Liver (tissue), 8 donors: ENCODE measurements at regions not wholly inside any gene's neighbourhood (a gene's known extent, or its start where the extent isn't known, plus 50 kb on each side); places are given as distances from the start of the nearest gene placed in this dataset.

Experiments used
- DNase-seq: peaks from one replicate; pipeline ENCODE4 v3.0.0-alpha.2; 2017; ENCODE audit warnings: low spot score
- H3K27ac ChIP-seq, 2 donors: one replicate each; pipeline ENCODE4 v1.7.0; 2013; ENCODE audit warnings: inconsistent platforms in 2 of 2, low read length in 2 of 2, control low read depth in 1 of 2, low read depth in 1 of 2, mild to moderate bottlenecking in 1 of 2
- H3K27me3 ChIP-seq, 4 donors: one replicate each; pipeline versions ENCODE4 v1.6.1 to v1.7.0; 2013; ENCODE audit warnings: low read length in 3 of 4, inconsistent platforms in 1 of 4, mild to moderate bottlenecking in 1 of 4, moderate library complexity in 1 of 4; ENCODE audit not compliant: control insufficient read depth in 4 of 4, insufficient read depth in 4 of 4
- H3K36me3 ChIP-seq, 4 donors: one replicate each; pipeline versions ENCODE4 v1.6.1 to v1.7.0; 2013; ENCODE audit warnings: low read length in 3 of 4, mild to moderate bottlenecking in 3 of 4, low read depth in 1 of 4, moderate library complexity in 1 of 4; ENCODE audit not compliant: control insufficient read depth in 4 of 4, insufficient read depth in 3 of 4
- H3K4me1 ChIP-seq, 4 donors: one replicate each; pipeline versions ENCODE4 v1.6.1 to v1.7.0; 2013; ENCODE audit warnings: low read length in 3 of 4, mild to moderate bottlenecking in 3 of 4, moderate library complexity in 1 of 4; ENCODE audit not compliant: control insufficient read depth in 4 of 4, insufficient read depth in 4 of 4
- H3K4me3 ChIP-seq, 3 donors: one replicate each; pipeline versions ENCODE4 v1.6.1 to v1.7.0; 2013; ENCODE audit warnings: low read length in 3 of 3, control low read depth in 1 of 3, low read depth in 1 of 3, mild to moderate bottlenecking in 1 of 3
- H3K9ac ChIP-seq, 2 donors: one replicate each; pipeline ENCODE4 v1.7.0; 2013; ENCODE audit warnings: low read length in 2 of 2, mild to moderate bottlenecking in 2 of 2, moderate library complexity in 2 of 2, control low read depth in 1 of 2, low read depth in 1 of 2
- H3K9me3 ChIP-seq, 4 donors: one replicate each; pipeline versions ENCODE4 v1.6.1 to v1.7.0; 2013; ENCODE audit warnings: low read length in 3 of 4; ENCODE audit not compliant: control insufficient read depth in 4 of 4
- FOXA2 ChIP-seq: IDR thresholded peaks from 2 replicates; pipeline ENCODE4 v1.6.1; 2016; ENCODE audit warnings: antibody characterized with exemption
- GABPA ChIP-seq, 2 donors: IDR thresholded peaks in 1 of 2; conservative IDR thresholded peaks in 1 of 2; 2 replicates each; pipeline ENCODE4 v1.6.1; 2016; ENCODE audit warnings: antibody characterized with exemption in 2 of 2, mild to moderate bottlenecking in 1 of 2, moderate library complexity in 1 of 2
- HNF4A ChIP-seq, 2 donors: conservative IDR thresholded peaks; 2 replicates each; pipeline ENCODE4 v1.6.1; 2016; ENCODE audit warnings: antibody characterized with exemption in 2 of 2, mild to moderate bottlenecking in 2 of 2
- HNF4G ChIP-seq: IDR thresholded peaks from 2 replicates; pipeline ENCODE4 v1.6.1; 2016; ENCODE audit warnings: antibody characterized with exemption
- NR2F2 ChIP-seq: IDR thresholded peaks from 2 replicates; pipeline ENCODE4 v1.6.1; 2016; ENCODE audit warnings: antibody characterized with exemption
- RAD21 ChIP-seq, 2 donors: IDR thresholded peaks; 2 replicates each; pipeline ENCODE4 v1.6.1; 2016; ENCODE audit warnings: antibody characterized with exemption in 2 of 2, mild to moderate bottlenecking in 2 of 2
- YY1 ChIP-seq: IDR thresholded peaks from 2 replicates; pipeline ENCODE4 v1.6.1; 2016; ENCODE audit warnings: antibody characterized with exemption, mild to moderate bottlenecking
- WGBS: extraction: QIAGEN DNeasy Blood & Tissue Kit; methylation state at CpG from one replicate; pipeline ENCODE4 v1.1.7; 2013; 5-methylcytosine and 5-hydroxymethylcytosine counted together
- TF ChIP-seq, protein P1 (sequence below): fragments of 150-350 bp; IDR thresholded peaks from 2 replicates; pipeline ENCODE4 v1.5.1; 2017; ENCODE audit warnings: improper control_type of control experiment, low read depth, low read length; ENCODE audit not compliant: missing input control
- TF ChIP-seq, protein P2 (sequence below): IDR thresholded peaks from 2 replicates; pipeline ENCODE4 v1.6.1; 2016; ENCODE audit warnings: antibody characterized with exemption
- donor health status: healthy.
- donor health status: healthy.
- donor health status: healthy.
- donor health status: healthy.
- donor health status: healthy.

DNA sequence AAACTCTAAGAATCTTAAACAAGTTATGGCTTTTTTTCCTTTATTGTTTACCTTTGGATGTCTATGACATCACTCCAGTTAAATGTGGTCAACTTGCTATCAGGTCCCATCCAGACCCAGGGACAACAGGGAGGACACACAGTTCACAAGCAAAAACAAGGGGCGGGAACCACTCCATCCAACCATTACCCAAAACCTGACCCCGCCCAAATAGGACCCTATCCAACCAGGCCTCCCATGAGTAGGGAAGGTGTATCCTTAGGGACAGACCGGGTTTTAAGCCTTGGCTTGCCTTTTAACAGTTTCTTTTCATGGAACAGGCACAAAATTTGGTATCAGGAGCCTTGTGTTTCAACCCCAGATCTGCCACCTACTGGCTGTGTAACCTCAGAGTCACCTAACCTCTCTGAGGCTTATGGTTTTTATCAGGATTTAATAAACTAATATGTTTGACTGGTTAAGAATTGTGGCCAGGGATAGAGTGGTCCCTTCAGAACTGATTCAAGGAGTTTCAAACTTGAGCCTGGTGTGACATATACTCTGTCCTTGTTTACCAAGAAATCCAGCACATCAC is 127.7 kb upstream of the RAD23B start:
- Histone ChIP-seq H3K4me3 (no peak overlapping the region), H3K4me1 (no peaks in the 10 kb centered on the region), H3K36me3 (no peaks in the 10 kb centered on the region), H3K27ac (no peak overlapping the region), H3K9ac (no peak overlapping the region), H3K9me3 (no peaks in the 10 kb centered on the region), H3K27me3 (no peaks in the 10 kb centered on the region)
- WGBS: 69% methylated on average over 3 of the region's 3 CpGs
- TF ChIP-seq, protein P1, sequence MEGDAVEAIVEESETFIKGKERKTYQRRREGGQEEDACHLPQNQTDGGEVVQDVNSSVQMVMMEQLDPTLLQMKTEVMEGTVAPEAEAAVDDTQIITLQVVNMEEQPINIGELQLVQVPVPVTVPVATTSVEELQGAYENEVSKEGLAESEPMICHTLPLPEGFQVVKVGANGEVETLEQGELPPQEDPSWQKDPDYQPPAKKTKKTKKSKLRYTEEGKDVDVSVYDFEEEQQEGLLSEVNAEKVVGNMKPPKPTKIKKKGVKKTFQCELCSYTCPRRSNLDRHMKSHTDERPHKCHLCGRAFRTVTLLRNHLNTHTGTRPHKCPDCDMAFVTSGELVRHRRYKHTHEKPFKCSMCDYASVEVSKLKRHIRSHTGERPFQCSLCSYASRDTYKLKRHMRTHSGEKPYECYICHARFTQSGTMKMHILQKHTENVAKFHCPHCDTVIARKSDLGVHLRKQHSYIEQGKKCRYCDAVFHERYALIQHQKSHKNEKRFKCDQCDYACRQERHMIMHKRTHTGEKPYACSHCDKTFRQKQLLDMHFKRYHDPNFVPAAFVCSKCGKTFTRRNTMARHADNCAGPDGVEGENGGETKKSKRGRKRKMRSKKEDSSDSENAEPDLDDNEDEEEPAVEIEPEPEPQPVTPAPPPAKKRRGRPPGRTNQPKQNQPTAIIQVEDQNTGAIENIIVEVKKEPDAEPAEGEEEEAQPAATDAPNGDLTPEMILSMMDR: peak; percentile 22
- TF ChIP-seq RAD21 (IDR thresholded peaks at IDR 0.05): peak; percentile 59 to 60
- no peak for TF ChIP-seq GABPA (IDR thresholded peaks at IDR 0.05 in 1 of 2, conservative IDR thresholded peaks at IDR 0.05 in 1 of 2)
- no peak for DNase-seq

DNA sequence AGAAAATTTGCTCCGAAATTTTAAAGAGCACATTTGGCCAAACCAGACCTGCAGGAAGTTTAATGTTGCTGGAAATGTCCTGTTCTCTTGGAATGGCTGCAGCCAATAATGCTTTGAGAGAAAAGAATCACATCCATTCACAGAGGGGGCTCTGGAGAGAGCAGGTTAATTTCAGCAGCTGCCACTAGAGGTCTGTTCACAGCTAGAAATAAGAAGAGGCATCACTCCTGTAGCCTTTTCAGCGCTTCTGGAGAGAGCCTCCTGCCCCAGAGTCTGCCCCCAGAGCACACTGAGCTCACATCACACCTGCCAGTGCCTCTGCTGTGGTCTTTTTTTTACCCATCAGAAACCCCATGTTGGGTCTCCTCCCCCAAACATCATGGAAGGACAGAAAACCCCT is 124.8 kb upstream of the RAD23B start:
- H3K9me3 ChIP-seq: no peaks in the 10 kb centered on the region
- no peak overlapping the region for H3K4me3 ChIP-seq
- H3K36me3 ChIP-seq: no peaks in the 10 kb centered on the region
- WGBS: 20% methylated on average over 2 of the region's 2 CpGs
- peaks cover 0 to 5% (median 0%) of the 10 kb centered on the region in 4 donors for H3K4me1 ChIP-seq
- no peak overlapping the region for H3K27ac ChIP-seq
- no peaks in the 10 kb centered on the region for H3K27me3 ChIP-seq
- DNase-seq: no peak
- no peak overlapping the region for H3K9ac ChIP-seq
- TF ChIP-seq RAD21 (IDR thresholded peaks at IDR 0.05): peak; percentile 32 to 65
- TF ChIP-seq HNF4G: no peak
- TF ChIP-seq FOXA2: no peak
- TF ChIP-seq, protein P1: peak; percentile 30
- TF ChIP-seq NR2F2: no peak

DNA sequence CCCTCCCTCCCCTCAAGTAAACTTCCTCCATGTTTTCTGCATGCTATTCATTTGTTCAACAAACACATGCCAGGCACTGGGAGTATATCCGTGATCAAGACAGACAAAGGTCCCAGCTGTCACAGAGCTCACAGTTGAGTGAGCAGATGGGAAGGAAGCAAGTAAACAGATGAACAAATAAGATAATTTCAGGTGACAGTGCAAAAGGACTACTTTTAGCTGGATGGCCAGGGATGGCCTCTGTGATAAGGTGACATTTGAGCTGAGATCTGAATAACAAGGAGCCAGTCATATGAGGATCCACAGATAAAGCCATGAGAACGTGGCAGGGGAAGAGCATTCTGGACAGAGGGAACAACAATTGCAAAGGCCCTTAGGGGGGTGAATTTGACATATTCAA is 121.7 kb upstream of the RAD23B start:
- no peak for DNase-seq
- TF ChIP-seq YY1: no peak
- TF ChIP-seq, protein P2, sequence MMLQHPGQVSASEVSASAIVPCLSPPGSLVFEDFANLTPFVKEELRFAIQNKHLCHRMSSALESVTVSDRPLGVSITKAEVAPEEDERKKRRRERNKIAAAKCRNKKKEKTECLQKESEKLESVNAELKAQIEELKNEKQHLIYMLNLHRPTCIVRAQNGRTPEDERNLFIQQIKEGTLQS: no peak
- no peak for TF ChIP-seq HNF4A (conservative IDR thresholded peaks at IDR 0.05)
- peaks cover 0 to 5% (median 3%) of the 10 kb centered on the region in 4 donors for H3K4me1 ChIP-seq
- H3K9ac ChIP-seq: no peak overlapping the region
- H3K4me3 ChIP-seq: no peak overlapping the region
- no peaks in the 10 kb centered on the region for H3K9me3 ChIP-seq
- no peaks in the 10 kb centered on the region for H3K27me3 ChIP-seq
- 55% methylated on average over 2 of the region's 2 CpGs for WGBS
- H3K36me3 ChIP-seq: no peaks in the 10 kb centered on the region
- no peak overlapping the region for H3K27ac ChIP-seq
